HCT116 (cell line): ENCODE measurements at regions not wholly inside any gene's neighbourhood (a gene's known extent, or its start where the extent isn't known, plus 50 kb on each side); places are given as distances from the start of the nearest gene placed in this dataset.

Source experiments
- ATAC-seq: fragments of 200-7000 bp; cut with Tn5 transposase; 2 replicates; pipeline ENCODE4 v1.9.1; 2020; ENCODE audit warnings: mild to moderate bottlenecking, moderate library complexity
- BruUV-seq: library from RNA; stranded (reverse); fragments of 400-500 nt; replicated peaks from 2 replicates; lab custom pipeline; 2021; lab: Mats Ljungman, UMichigan
- CTCF ChIA-PET: fragments of 300-600 bp; sonication (Branson Sonifier 250); formaldehyde crosslinking; loops from one replicate; lab custom pipeline; 2021; ENCODE audit warnings: antibody characterized with exemption; lab: Charles Lee
- POLR2A ChIA-PET: fragments of 300-600, 350-600 bp; sonication (Branson Sonifier 250); formaldehyde crosslinking; loops from one replicate; lab custom pipeline; 2021; ENCODE audit warnings: antibody characterized with exemption; lab: Charles Lee
- RAD21 ChIA-PET, 2 experiments: fragments of 300-600 bp; sonication (Branson Sonifier 250); formaldehyde crosslinking; loops; one replicate each; lab custom pipeline; 2023; ENCODE audit warnings: low total read pairs in 2 of 2; ENCODE audit not compliant: uncharacterized antibody in 2 of 2, unreplicated experiment in 2 of 2, low non-redundant PET in 1 of 2; lab: Charles Lee
- DNase-seq: peaks from one replicate; pipeline ENCODE4 v3.0.0-alpha.2; 2010; ENCODE audit warnings: low read depth, low spot score
- H2AFZ ChIP-seq: fragments of 200-600 bp; shearing (Covaris generic), sonication (generic); 2 replicates; pipeline ENCODE4 v1.6.1; 2017; ENCODE audit warnings: low read depth, mixed run types, mixed read lengths, antibody characterized with exemption, low read length; ENCODE audit not compliant: poor library complexity, severe bottlenecking
- H3K27ac ChIP-seq: 2 replicates; pipeline ENCODE4 v1.5.1; 2012; ENCODE audit warnings: low read depth, low read length
- H3K27me3 ChIP-seq: fragments of 200-600 bp; sonication (generic); 2 replicates; pipeline ENCODE4 v1.6.1; 2016; ENCODE audit warnings: mixed run types, low read length, mixed read lengths; ENCODE audit not compliant: insufficient read depth
- H3K36me3 ChIP-seq, 2 experiments: fragments of 200-500 bp in 1 of 2; fragments of 200-600 bp in 1 of 2; sonication (Bioruptor generic) in 1 of 2; sonication (generic) in 1 of 2; 2 replicates each; pipeline versions ENCODE4 v1.5.1 to v1.6.1; 2014 to 2016; ENCODE audit warnings: low read length in 2 of 2, inconsistent platforms in 1 of 2, mixed read lengths in 1 of 2, mixed run types in 1 of 2; ENCODE audit not compliant: insufficient read depth in 2 of 2, control insufficient read depth in 1 of 2
- H3K4me1 ChIP-seq, 2 experiments: fragments of 200-600 bp in 1 of 2; sonication (generic) in 1 of 2; 2 replicates each; pipeline versions ENCODE4 v1.5.1 to v1.6.1; 2012 to 2017; ENCODE audit warnings: low read length in 2 of 2, inconsistent platforms in 1 of 2, mild to moderate bottlenecking in 1 of 2, mixed read lengths in 1 of 2, mixed run types in 1 of 2, moderate library complexity in 1 of 2; ENCODE audit not compliant: insufficient read depth in 2 of 2, control insufficient read depth in 1 of 2
- H3K4me2 ChIP-seq: fragments of 200-600 bp; sonication (generic); 2 replicates; pipeline ENCODE4 v1.6.1; 2017; ENCODE audit warnings: mixed run types, low read length, mixed read lengths
- H3K4me3 ChIP-seq, 2 experiments: fragments of 200-600 bp in 1 of 2; sonication (generic) in 1 of 2; replicated peaks in 1 of 2; 2 replicates each; pipeline ENCODE4 v1.5.1; 2011 to 2016; ENCODE audit warnings: low read length in 2 of 2, control low read depth in 1 of 2, low read depth in 1 of 2, mild to moderate bottlenecking in 1 of 2, mixed read lengths in 1 of 2, mixed run types in 1 of 2
- H3K79me2 ChIP-seq: fragments of 200-600 bp; sonication (generic); 2 replicates; pipeline ENCODE4 v1.6.1; 2017; ENCODE audit warnings: mild to moderate bottlenecking, mixed run types, low read length, moderate library complexity, mixed read lengths; ENCODE audit not compliant: insufficient read depth
- H3K9ac ChIP-seq: fragments of 200-600 bp; sonication (generic); 2 replicates; pipeline ENCODE4 v1.6.1; 2016; ENCODE audit warnings: low read length, mixed read lengths
- H3K9me2 ChIP-seq: fragments of 200-600 bp; sonication (generic), shearing (Covaris generic); 2 replicates; pipeline ENCODE4 v1.6.1; 2017; ENCODE audit warnings: mixed run types, mild to moderate bottlenecking, moderate library complexity; ENCODE audit not compliant: insufficient read depth
- H3K9me3 ChIP-seq, 2 experiments: fragments of 200-500 bp in 1 of 2; fragments of 200-600 bp in 1 of 2; sonication (Bioruptor generic) in 1 of 2; sonication (generic) in 1 of 2; 2 replicates each; pipeline ENCODE4 v1.6.1; 2014 to 2017; ENCODE audit warnings: low read length in 2 of 2, mixed read lengths in 2 of 2, inconsistent platforms in 1 of 2, low read depth in 1 of 2, mild to moderate bottlenecking in 1 of 2, mixed run types in 1 of 2, moderate library complexity in 1 of 2; ENCODE audit not compliant: control insufficient read depth in 1 of 2, insufficient read depth in 1 of 2
- H4K20me1 ChIP-seq: fragments of 200-600 bp; sonication (generic), shearing (Covaris generic); 2 replicates; pipeline ENCODE4 v1.6.1; 2017; ENCODE audit warnings: mixed run types, mild to moderate bottlenecking, moderate library complexity; ENCODE audit not compliant: insufficient read depth
- ELF1 ChIP-seq: IDR thresholded peaks from 2 replicates; pipeline ENCODE4 v1.6.1; 2012; ENCODE audit warnings: low read depth, borderline replicate concordance
- EZH2phosphoT487 ChIP-seq: fragments of 200-600 bp; IDR thresholded peaks from 2 replicates; pipeline ENCODE4 v1.6.1; 2018; ENCODE audit warnings: antibody characterized with exemption, borderline replicate concordance
- JUND ChIP-seq: IDR thresholded peaks from 2 replicates; pipeline ENCODE4 v1.6.1; 2012
- MAX ChIP-seq: IDR thresholded peaks from 2 replicates; pipeline ENCODE4 v1.6.1; 2012
- POLR2A ChIP-seq: IDR thresholded peaks from 2 replicates; pipeline ENCODE4 v1.7.0; 2011; ENCODE audit warnings: borderline replicate concordance; ENCODE audit not compliant: insufficient read depth, insufficient read length; ENCODE audit errors: extremely low read depth
- POLR2AphosphoS5 ChIP-seq: IDR thresholded peaks from 2 replicates; pipeline ENCODE4 v1.6.1; 2011; ENCODE audit warnings: mild to moderate bottlenecking, low read depth, low read length, moderate library complexity
- SIN3A ChIP-seq: IDR thresholded peaks from 2 replicates; pipeline ENCODE4 v1.6.1; 2012; ENCODE audit warnings: low read depth
- SRF ChIP-seq: IDR thresholded peaks from 2 replicates; pipeline ENCODE4 v1.6.1; 2012; ENCODE audit warnings: low read depth
- TCF7L2 ChIP-seq: IDR thresholded peaks from 2 replicates; pipeline ENCODE4 v1.7.0; 2011; ENCODE audit warnings: borderline replicate concordance, inconsistent platforms; ENCODE audit not compliant: insufficient read depth, insufficient read length; ENCODE audit errors: extremely low read depth
- ZBTB33 ChIP-seq: IDR thresholded peaks from 2 replicates; pipeline ENCODE4 v1.6.1; 2011; ENCODE audit warnings: mild to moderate bottlenecking, low read length, moderate library complexity; ENCODE audit not compliant: insufficient replicate concordance; ENCODE audit errors: extremely low read depth
- ZFX ChIP-seq: fragments of 450-650 bp; IDR thresholded peaks from 2 replicates; pipeline ENCODE4 v1.6.1; 2017
- ZNF274 ChIP-seq: fragments of 200-500 bp; sonication (Bioruptor generic); IDR thresholded peaks from 2 replicates; pipeline ENCODE4 v1.6.1; 2014; ENCODE audit warnings: mild to moderate bottlenecking, low read depth, low read length, inconsistent platforms
- intact Hi-C: fragments of 100-400 bp; cut with micrococcal nuclease; formaldehyde crosslinking; loops from 2 replicates; pipeline ENCODE4 v1.10.0; 2022
- TF ChIP-seq, protein P1 (sequence below), 3 experiments: fragments of 200-600 bp in 1 of 3; sonication (generic) in 1 of 3; IDR thresholded peaks in 2 of 3; conservative IDR thresholded peaks in 1 of 3; 2 replicates each; pipeline ENCODE4 v1.5.1; 2012 to 2017; ENCODE audit warnings: low read depth in 2 of 3, low read length in 2 of 3, antibody characterized with exemption in 1 of 3, borderline replicate concordance in 1 of 3, control low read depth in 1 of 3, mild to moderate bottlenecking in 1 of 3, mixed read lengths in 1 of 3, mixed run types in 1 of 3, moderate library complexity in 1 of 3; ENCODE audit not compliant: insufficient read depth in 1 of 3
- TF ChIP-seq, protein P2 (sequence below): IDR thresholded peaks from 2 replicates; pipeline ENCODE4 v1.6.1; 2012
- TF ChIP-seq, protein P3 (sequence below): IDR thresholded peaks from 2 replicates; pipeline ENCODE4 v1.6.1; 2012; ENCODE audit warnings: low read depth

DNA sequence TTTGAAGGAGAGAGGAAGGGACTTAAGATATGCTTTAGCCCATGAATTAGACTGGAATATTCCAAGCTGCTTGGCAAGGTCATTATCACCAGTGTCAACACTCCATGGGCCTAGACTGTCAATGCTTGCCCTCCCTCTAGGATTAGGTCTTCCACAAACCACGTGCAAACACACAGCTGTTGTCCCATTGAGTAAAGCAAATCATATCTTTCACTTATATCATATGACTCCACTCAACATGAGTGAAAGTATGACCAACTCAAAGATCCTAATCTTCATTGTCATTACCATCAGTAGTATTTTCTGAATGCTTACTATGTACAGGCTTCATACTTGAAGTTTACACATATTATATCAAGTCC is 57.0 kb upstream of the GRAMD2B start:
- ATAC-seq = no peak
- H3K27me3 ChIP-seq = no peaks in the 10 kb centered on the region
- no peaks in the 10 kb centered on the region for H3K9me2 ChIP-seq
- RAD21 ChIA-PET = no interaction called here
- CTCF ChIA-PET = interaction anchor here (0.9 kb wide), 1 partner anchor 134 kb away, joined by 3 read pairs; no protein-coding TSS in a partner anchor
- no peak overlapping the region for H3K4me2 ChIP-seq
- no peaks in the 10 kb centered on the region for H3K9me3 ChIP-seq
- no peaks in the 10 kb centered on the region for H3K36me3 ChIP-seq
- DNase-seq = no peak
- intact Hi-C loops = no loop called here
- H3K4me3 ChIP-seq = no peak overlapping the region
- no TSS peak for BruUV-seq
- no peak overlapping the region for H3K27ac ChIP-seq
- peaks cover 22% of the 10 kb centered on the region in 2 experiments; a peak in 3 of 4 replicates for H3K4me1 ChIP-seq
- no peaks in the 10 kb centered on the region for H3K79me2 ChIP-seq
- H2AFZ ChIP-seq = peak overlapping the region; percentile 13
- POLR2A ChIA-PET = no interaction called here
- H4K20me1 ChIP-seq = no peaks in the 10 kb centered on the region
- no peak overlapping the region for H3K9ac ChIP-seq
- TF ChIP-seq, protein P1, sequence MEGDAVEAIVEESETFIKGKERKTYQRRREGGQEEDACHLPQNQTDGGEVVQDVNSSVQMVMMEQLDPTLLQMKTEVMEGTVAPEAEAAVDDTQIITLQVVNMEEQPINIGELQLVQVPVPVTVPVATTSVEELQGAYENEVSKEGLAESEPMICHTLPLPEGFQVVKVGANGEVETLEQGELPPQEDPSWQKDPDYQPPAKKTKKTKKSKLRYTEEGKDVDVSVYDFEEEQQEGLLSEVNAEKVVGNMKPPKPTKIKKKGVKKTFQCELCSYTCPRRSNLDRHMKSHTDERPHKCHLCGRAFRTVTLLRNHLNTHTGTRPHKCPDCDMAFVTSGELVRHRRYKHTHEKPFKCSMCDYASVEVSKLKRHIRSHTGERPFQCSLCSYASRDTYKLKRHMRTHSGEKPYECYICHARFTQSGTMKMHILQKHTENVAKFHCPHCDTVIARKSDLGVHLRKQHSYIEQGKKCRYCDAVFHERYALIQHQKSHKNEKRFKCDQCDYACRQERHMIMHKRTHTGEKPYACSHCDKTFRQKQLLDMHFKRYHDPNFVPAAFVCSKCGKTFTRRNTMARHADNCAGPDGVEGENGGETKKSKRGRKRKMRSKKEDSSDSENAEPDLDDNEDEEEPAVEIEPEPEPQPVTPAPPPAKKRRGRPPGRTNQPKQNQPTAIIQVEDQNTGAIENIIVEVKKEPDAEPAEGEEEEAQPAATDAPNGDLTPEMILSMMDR (IDR thresholded peaks at IDR 0.05 in 2 of 3, conservative IDR thresholded peaks at IDR 0.05 in 1 of 3; ENCODE audit: borderline replicate concordance in 1 of 3, insufficient read depth in 1 of 3, low read depth in 2 of 3, low read length in 2 of 3) = no peak
- TF ChIP-seq, protein P2, sequence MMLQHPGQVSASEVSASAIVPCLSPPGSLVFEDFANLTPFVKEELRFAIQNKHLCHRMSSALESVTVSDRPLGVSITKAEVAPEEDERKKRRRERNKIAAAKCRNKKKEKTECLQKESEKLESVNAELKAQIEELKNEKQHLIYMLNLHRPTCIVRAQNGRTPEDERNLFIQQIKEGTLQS = no peak
- TF ChIP-seq MAX (no peak), JUND (no peak), SRF (no peak), ZBTB33 (no peak), ELF1 (no peak), ZFX (no peak), POLR2AphosphoS5 (no peak), TCF7L2 (no peak), ZNF274 (no peak), SIN3A (no peak), POLR2A (no peak), EZH2phosphoT487 (no peak)
- TF ChIP-seq, protein P3, sequence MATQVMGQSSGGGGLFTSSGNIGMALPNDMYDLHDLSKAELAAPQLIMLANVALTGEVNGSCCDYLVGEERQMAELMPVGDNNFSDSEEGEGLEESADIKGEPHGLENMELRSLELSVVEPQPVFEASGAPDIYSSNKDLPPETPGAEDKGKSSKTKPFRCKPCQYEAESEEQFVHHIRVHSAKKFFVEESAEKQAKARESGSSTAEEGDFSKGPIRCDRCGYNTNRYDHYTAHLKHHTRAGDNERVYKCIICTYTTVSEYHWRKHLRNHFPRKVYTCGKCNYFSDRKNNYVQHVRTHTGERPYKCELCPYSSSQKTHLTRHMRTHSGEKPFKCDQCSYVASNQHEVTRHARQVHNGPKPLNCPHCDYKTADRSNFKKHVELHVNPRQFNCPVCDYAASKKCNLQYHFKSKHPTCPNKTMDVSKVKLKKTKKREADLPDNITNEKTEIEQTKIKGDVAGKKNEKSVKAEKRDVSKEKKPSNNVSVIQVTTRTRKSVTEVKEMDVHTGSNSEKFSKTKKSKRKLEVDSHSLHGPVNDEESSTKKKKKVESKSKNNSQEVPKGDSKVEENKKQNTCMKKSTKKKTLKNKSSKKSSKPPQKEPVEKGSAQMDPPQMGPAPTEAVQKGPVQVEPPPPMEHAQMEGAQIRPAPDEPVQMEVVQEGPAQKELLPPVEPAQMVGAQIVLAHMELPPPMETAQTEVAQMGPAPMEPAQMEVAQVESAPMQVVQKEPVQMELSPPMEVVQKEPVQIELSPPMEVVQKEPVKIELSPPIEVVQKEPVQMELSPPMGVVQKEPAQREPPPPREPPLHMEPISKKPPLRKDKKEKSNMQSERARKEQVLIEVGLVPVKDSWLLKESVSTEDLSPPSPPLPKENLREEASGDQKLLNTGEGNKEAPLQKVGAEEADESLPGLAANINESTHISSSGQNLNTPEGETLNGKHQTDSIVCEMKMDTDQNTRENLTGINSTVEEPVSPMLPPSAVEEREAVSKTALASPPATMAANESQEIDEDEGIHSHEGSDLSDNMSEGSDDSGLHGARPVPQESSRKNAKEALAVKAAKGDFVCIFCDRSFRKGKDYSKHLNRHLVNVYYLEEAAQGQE = no peak
- TF ChIP-seq, all 23 proteins: peak for 0
